CD14-positive monocyte (primary cell): ENCODE measurements at regions not wholly inside any gene's neighbourhood (a gene's known extent, or its start where the extent isn't known, plus 50 kb on each side); places are given as distances from the start of the nearest gene placed in this dataset.
A peak's percentile ranks its signal among the peaks of the same experiment; 100 is the strongest.

Experiments
- DNase-seq, 3 donors: peaks; one replicate each; pipeline ENCODE4 v3.0.0-alpha.2; 2011 to 2022
- H2AFZ ChIP-seq: 2 replicates; pipeline ENCODE4 v1.6.0; 2012; ENCODE audit warnings: mild to moderate bottlenecking, low read depth, low read length, inconsistent platforms; ENCODE audit not compliant: insufficient read depth, poor library complexity, severe bottlenecking
- H3K27ac ChIP-seq, 2 donors: 1 replicate in 1 of 2; 2 replicates in 1 of 2; pipeline ENCODE4 v1.5.1; 2012 to 2013; ENCODE audit warnings: low read length in 2 of 2, control low read depth in 1 of 2, inconsistent platforms in 1 of 2, low read depth in 1 of 2, mild to moderate bottlenecking in 1 of 2
- H3K27me3 ChIP-seq, 2 donors: one replicate each; pipeline versions ENCODE4 v1.6.0 to v1.6.1; 2011 to 2013; ENCODE audit warnings: low read length in 2 of 2; ENCODE audit not compliant: control insufficient read depth in 2 of 2, insufficient read depth in 2 of 2
- H3K36me3 ChIP-seq, 2 donors: replicated peaks in 1 of 2; 1 replicate in 1 of 2; 2 replicates in 1 of 2; pipeline versions ENCODE4 v1.5.1 to v1.6.1; 2012 to 2013; ENCODE audit warnings: low read length in 2 of 2, control low read depth in 1 of 2, inconsistent platforms in 1 of 2, mild to moderate bottlenecking in 1 of 2; ENCODE audit not compliant: insufficient read depth in 2 of 2, control insufficient read depth in 1 of 2
- H3K4me1 ChIP-seq, 2 donors: 1 replicate in 1 of 2; 2 replicates in 1 of 2; pipeline versions ENCODE4 v1.5.1 to v1.6.1; 2012 to 2013; ENCODE audit warnings: low read length in 2 of 2, control low read depth in 1 of 2, inconsistent platforms in 1 of 2, mild to moderate bottlenecking in 1 of 2, moderate library complexity in 1 of 2; ENCODE audit not compliant: insufficient read depth in 2 of 2, control insufficient read depth in 1 of 2
- H3K4me2 ChIP-seq: replicated peaks from 2 replicates; pipeline ENCODE3; 2012; ENCODE audit warnings: low read length, moderate library complexity, mild to moderate bottlenecking; ENCODE audit not compliant: poor library complexity, severe bottlenecking; ENCODE audit errors: extremely low read depth
- H3K4me3 ChIP-seq, 3 experiments: fragments of 200-600 bp in 1 of 3; sonication (generic) in 1 of 3; replicated peaks in 1 of 3; 1 replicate in 2 of 3; 2 replicates in 1 of 3; pipeline ENCODE4 v1.5.1; 2011 to 2013; ENCODE audit warnings: low read length in 3 of 3, mild to moderate bottlenecking in 3 of 3, control low read depth in 2 of 3, low read depth in 2 of 3, inconsistent platforms in 1 of 3, moderate library complexity in 1 of 3
- H3K79me2 ChIP-seq: 2 replicates; pipeline ENCODE4 v1.6.0; 2012; ENCODE audit warnings: mild to moderate bottlenecking, control low read depth, inconsistent platforms, low read length, moderate library complexity; ENCODE audit not compliant: insufficient read depth
- H3K9ac ChIP-seq: 2 replicates; pipeline ENCODE4 v1.6.0; 2017; ENCODE audit warnings: low read length, mild to moderate bottlenecking; ENCODE audit not compliant: insufficient read depth, poor library complexity, severe bottlenecking
- H3K9me3 ChIP-seq, 2 donors: replicated peaks in 1 of 2; 1 replicate in 1 of 2; 2 replicates in 1 of 2; pipeline versions ENCODE4 v1.5.1 to v1.6.1; 2012 to 2013; ENCODE audit warnings: low read length in 2 of 2, control low read depth in 1 of 2; ENCODE audit not compliant: control insufficient read depth in 1 of 2, insufficient read depth in 1 of 2
- H4K20me1 ChIP-seq: 2 replicates; pipeline ENCODE4 v1.6.0; 2012; ENCODE audit warnings: mild to moderate bottlenecking, low read length, control low read depth, moderate library complexity; ENCODE audit not compliant: insufficient read depth
- H3K27ac Mint-ChIP-seq, 7 donors: one replicate each; pipeline ENCODE4 v1.8.0; 2020; ENCODE audit warnings: mild to moderate bottlenecking in 7 of 7, mixed read lengths in 7 of 7, moderate library complexity in 6 of 7, inconsistent platforms in 2 of 7
- H3K27me3 Mint-ChIP-seq, 3 donors: one replicate each; pipeline ENCODE4 v1.8.0; 2021 to 2022; ENCODE audit warnings: low read depth in 3 of 3, mild to moderate bottlenecking in 3 of 3, mixed read lengths in 3 of 3, moderate library complexity in 3 of 3, inconsistent platforms in 1 of 3
- H3K36me3 Mint-ChIP-seq, 2 donors: one replicate each; pipeline ENCODE4 v1.8.0; 2020; ENCODE audit warnings: mixed read lengths in 2 of 2, inconsistent platforms in 1 of 2, mild to moderate bottlenecking in 1 of 2
- H3K4me1 Mint-ChIP-seq: one replicate; pipeline ENCODE4 v1.8.0; 2020; ENCODE audit warnings: mild to moderate bottlenecking, mixed read lengths
- H3K4me3 Mint-ChIP-seq, 2 donors: one replicate each; pipeline ENCODE4 v1.8.0; 2020; ENCODE audit warnings: mild to moderate bottlenecking in 2 of 2, mixed read lengths in 2 of 2, moderate library complexity in 1 of 2
- H3K9me3 Mint-ChIP-seq, 7 donors: one replicate each; pipeline ENCODE4 v1.8.0; 2020 to 2022; ENCODE audit warnings: mixed read lengths in 7 of 7, mild to moderate bottlenecking in 6 of 7, moderate library complexity in 6 of 7, inconsistent platforms in 2 of 7
- WGBS: methylation state at CpG from one replicate; pipeline ENCODE4 v1.1.5; 2013; ENCODE audit warnings: missing lambda C conversion rate; ENCODE audit not compliant: insufficient coverage; 5-methylcytosine and 5-hydroxymethylcytosine counted together
- intact Hi-C, 2 donors: fragments of 100-400 bp; cut with micrococcal nuclease; formaldehyde crosslinking; loops; one replicate each; pipeline versions ENCODE4 v1.15.0 to v1.15.1; 2023
- TF ChIP-seq, protein P1 (sequence below): fragments of 200-600 bp; IDR thresholded peaks from one replicate; pipeline ENCODE4 v1.8.0; 2022; ENCODE audit warnings: antibody characterized with exemption, mild to moderate bottlenecking

DNA sequence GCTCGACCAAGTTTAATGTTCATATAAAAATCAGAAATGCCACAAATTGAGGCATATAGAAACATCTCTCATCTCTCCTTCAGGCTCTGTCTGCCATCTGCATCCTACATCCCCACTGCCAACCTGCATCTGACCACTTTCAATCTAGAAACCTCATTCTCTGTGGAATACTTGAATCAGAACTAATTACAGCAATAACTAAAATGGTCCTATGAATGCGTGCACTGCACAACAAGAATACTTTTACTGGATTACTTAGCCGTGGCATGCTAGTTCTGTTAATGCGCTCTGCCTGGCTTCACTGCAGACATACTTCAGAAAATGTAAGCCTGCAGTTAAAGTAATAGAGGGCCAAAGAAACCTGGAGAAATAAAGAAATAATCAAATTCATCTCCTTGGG is 89.8 kb upstream of the NR5A2 start:
- Histone ChIP-seq H3K9me3 (no peaks in the 10 kb centered on the region), H3K4me2 (no peak overlapping the region), H3K4me1 (no peaks in the 10 kb centered on the region), H2AFZ (no peak overlapping the region), H3K4me3 (no peak overlapping the region), H4K20me1 (no peaks in the 10 kb centered on the region), H3K36me3 (no peaks in the 10 kb centered on the region), H3K79me2 (no peaks in the 10 kb centered on the region), H3K27me3 (no peaks in the 10 kb centered on the region), H3K27ac (no peak overlapping the region), H3K9ac (no peak overlapping the region)
- H3K27me3 Mint-ChIP-seq, result peaks cover 2 to 5% (median 4%) of the 10 kb centered on the region in 3 donors
- TF ChIP-seq, protein P1, sequence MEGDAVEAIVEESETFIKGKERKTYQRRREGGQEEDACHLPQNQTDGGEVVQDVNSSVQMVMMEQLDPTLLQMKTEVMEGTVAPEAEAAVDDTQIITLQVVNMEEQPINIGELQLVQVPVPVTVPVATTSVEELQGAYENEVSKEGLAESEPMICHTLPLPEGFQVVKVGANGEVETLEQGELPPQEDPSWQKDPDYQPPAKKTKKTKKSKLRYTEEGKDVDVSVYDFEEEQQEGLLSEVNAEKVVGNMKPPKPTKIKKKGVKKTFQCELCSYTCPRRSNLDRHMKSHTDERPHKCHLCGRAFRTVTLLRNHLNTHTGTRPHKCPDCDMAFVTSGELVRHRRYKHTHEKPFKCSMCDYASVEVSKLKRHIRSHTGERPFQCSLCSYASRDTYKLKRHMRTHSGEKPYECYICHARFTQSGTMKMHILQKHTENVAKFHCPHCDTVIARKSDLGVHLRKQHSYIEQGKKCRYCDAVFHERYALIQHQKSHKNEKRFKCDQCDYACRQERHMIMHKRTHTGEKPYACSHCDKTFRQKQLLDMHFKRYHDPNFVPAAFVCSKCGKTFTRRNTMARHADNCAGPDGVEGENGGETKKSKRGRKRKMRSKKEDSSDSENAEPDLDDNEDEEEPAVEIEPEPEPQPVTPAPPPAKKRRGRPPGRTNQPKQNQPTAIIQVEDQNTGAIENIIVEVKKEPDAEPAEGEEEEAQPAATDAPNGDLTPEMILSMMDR, result no peak
- H3K9me3 Mint-ChIP-seq, result no peaks in the 10 kb centered on the region
- intact Hi-C loops, result no loop called here
- no peak for DNase-seq
- H3K4me1 Mint-ChIP-seq, result peaks cover 4% of the 10 kb centered on the region
- 100% methylated on average over 2 of the region's 4 CpGs for whole genome bisulfite sequencing
- H3K27ac Mint-ChIP-seq, result peak overlapping the region in 1 of 7 donors; percentile 77
- H3K36me3 Mint-ChIP-seq, result no peaks in the 10 kb centered on the region
- H3K4me3 Mint-ChIP-seq, result no peak overlapping the region

DNA sequence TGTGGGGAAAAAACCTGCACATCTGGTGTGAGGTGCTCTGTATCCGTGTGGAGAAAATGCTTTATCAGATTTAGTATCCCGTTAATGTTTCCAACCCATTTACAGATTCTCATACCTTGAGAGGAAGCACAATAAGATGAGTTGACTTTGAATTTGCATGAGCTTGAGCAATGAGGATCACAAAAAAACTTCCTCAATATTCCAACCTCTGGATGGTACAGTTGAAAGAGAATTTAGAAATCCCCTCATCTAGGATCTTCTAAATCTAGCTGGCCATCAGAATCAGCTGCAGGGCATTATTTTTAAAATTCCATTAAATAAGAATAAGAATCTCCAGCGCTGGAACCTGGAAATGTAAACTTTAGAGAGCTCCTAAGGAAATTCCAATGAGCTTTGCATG is 82.5 kb upstream of the NR5A2 start:
- no peak overlapping the region for H2AFZ ChIP-seq
- Mint-ChIP-seq H3K4me3 (no peak overlapping the region), H3K36me3 (no peaks in the 10 kb centered on the region), H3K9me3 (peaks cover 0 to 2% (median 0%) of the 10 kb centered on the region in 7 donors), H3K27ac (no peak overlapping the region), H3K4me1 (peaks cover 13% of the 10 kb centered on the region), H3K27me3 (no peaks in the 10 kb centered on the region)
- peaks cover 0 to 10% of the 10 kb centered on the region in 2 donors for H3K4me1 ChIP-seq
- H3K9ac ChIP-seq, result no peak overlapping the region
- no peaks in the 10 kb centered on the region for H3K9me3 ChIP-seq
- H3K4me2 ChIP-seq, result no peak overlapping the region
- H4K20me1 ChIP-seq, result no peaks in the 10 kb centered on the region
- H3K27ac ChIP-seq, result no peak overlapping the region
- H3K27me3 ChIP-seq, result no peaks in the 10 kb centered on the region
- intact Hi-C loops, result no loop called here
- H3K36me3 ChIP-seq, result no peaks in the 10 kb centered on the region
- peak in 2 of 3 donors; percentile 5 to 10 for DNase-seq
- H3K79me2 ChIP-seq, result no peaks in the 10 kb centered on the region
- H3K4me3 ChIP-seq, result no peak overlapping the region
- TF ChIP-seq, protein P1, result no peak
- no CpG with 5 or more reads among the region's 3 CpGs for WGBS
